ENCODE measurements at regions not wholly inside any gene's neighbourhood (a gene's known extent, or its start where the extent isn't known, plus 50 kb on each side); places are given as distances from the start of the nearest gene placed in this dataset.

DNA sequence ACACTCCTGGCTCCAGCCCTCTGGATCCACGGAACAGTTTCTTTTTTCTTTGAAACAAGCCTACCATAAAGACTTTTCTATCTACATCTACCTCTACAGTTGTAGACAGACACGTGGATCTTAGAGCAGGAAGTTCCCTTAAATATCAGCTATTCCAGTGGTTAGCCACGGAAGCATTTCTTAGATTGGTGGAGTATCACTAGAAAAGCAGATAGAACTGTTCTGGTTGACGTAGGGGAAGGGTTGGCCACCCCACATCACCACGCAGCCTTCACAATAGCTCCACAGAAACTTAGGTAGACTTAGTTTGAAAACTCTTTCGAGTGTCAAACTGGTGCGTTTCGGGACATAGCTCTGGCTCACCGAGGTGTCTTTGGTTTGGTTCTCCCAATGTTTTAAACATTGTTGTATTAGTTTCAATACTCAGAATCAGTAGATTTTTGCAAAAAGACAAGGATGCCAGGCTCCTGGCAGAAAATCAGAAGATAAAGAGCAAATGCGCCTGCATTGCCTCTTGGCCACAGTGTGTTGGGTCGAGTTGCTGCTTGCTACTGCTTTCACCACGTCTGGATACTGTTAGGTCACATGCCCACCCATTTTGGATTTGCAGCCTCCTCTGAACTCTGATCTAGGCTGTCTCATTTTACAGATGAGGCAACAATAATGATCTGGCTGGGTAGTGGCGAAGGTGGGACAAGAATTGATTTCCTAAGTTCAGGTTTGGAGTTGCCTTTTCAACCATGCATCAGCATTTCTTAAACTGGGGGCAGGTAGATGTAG, 71.5 kb upstream of the DTNBP1 start:
- TF ChIP-seq, protein P1, sequence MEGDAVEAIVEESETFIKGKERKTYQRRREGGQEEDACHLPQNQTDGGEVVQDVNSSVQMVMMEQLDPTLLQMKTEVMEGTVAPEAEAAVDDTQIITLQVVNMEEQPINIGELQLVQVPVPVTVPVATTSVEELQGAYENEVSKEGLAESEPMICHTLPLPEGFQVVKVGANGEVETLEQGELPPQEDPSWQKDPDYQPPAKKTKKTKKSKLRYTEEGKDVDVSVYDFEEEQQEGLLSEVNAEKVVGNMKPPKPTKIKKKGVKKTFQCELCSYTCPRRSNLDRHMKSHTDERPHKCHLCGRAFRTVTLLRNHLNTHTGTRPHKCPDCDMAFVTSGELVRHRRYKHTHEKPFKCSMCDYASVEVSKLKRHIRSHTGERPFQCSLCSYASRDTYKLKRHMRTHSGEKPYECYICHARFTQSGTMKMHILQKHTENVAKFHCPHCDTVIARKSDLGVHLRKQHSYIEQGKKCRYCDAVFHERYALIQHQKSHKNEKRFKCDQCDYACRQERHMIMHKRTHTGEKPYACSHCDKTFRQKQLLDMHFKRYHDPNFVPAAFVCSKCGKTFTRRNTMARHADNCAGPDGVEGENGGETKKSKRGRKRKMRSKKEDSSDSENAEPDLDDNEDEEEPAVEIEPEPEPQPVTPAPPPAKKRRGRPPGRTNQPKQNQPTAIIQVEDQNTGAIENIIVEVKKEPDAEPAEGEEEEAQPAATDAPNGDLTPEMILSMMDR (IDR thresholded peaks at IDR 0.05): no peak
- TF ChIP-seq FOXM1 (IDR thresholded peaks at IDR 0.05; ENCODE audit: low read depth) (no peak), RCOR1 (IDR thresholded peaks at IDR 0.05; ENCODE audit: low read length) (no peak), RFX5 (IDR thresholded peaks at IDR 0.05; ENCODE audit: low read length) (no peak), POLR2AphosphoS5 (IDR thresholded peaks at IDR 0.05; ENCODE audit: low read depth, low read length) (no peak), EP300 (IDR thresholded peaks at IDR 0.05; ENCODE audit: borderline replicate concordance in 1 of 2, low read depth in 1 of 2, low read length in 1 of 2) (no peak), YY1 (IDR thresholded peaks at IDR 0.05; ENCODE audit: low read depth) (no peak), TEAD4 (IDR thresholded peaks at IDR 0.05; ENCODE audit: borderline replicate concordance, insufficient read depth) (no peak), RXRA (IDR thresholded peaks at IDR 0.05; ENCODE audit: borderline replicate concordance, low read depth) (no peak)
- TF ChIP-seq, protein P2, sequence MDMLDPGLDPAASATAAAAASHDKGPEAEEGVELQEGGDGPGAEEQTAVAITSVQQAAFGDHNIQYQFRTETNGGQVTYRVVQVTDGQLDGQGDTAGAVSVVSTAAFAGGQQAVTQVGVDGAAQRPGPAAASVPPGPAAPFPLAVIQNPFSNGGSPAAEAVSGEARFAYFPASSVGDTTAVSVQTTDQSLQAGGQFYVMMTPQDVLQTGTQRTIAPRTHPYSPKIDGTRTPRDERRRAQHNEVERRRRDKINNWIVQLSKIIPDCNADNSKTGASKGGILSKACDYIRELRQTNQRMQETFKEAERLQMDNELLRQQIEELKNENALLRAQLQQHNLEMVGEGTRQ (IDR thresholded peaks at IDR 0.05; ENCODE audit: borderline replicate concordance, low read depth, low read length): no peak
- TF ChIP-seq, protein P3, sequence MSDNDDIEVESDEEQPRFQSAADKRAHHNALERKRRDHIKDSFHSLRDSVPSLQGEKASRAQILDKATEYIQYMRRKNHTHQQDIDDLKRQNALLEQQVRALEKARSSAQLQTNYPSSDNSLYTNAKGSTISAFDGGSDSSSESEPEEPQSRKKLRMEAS (IDR thresholded peaks at IDR 0.05; ENCODE audit: low read depth): no peak
- TF ChIP-seq, protein P4, sequence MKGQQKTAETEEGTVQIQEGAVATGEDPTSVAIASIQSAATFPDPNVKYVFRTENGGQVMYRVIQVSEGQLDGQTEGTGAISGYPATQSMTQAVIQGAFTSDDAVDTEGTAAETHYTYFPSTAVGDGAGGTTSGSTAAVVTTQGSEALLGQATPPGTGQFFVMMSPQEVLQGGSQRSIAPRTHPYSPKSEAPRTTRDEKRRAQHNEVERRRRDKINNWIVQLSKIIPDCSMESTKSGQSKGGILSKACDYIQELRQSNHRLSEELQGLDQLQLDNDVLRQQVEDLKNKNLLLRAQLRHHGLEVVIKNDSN (IDR thresholded peaks at IDR 0.05; ENCODE audit: borderline replicate concordance, low read depth): no peak
- TF ChIP-seq, protein P5, sequence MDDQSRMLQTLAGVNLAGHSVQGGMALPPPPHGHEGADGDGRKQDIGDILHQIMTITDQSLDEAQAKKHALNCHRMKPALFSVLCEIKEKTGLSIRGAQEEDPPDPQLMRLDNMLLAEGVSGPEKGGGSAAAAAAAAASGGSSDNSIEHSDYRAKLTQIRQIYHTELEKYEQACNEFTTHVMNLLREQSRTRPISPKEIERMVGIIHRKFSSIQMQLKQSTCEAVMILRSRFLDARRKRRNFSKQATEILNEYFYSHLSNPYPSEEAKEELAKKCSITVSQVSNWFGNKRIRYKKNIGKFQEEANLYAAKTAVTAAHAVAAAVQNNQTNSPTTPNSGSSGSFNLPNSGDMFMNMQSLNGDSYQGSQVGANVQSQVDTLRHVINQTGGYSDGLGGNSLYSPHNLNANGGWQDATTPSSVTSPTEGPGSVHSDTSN (IDR thresholded peaks at IDR 0.05): no peak
